GM19035 (cell line): ENCODE measurements at regions not wholly inside any gene's neighbourhood (a gene's known extent, or its start where the extent isn't known, plus 50 kb on each side); places are given as distances from the start of the nearest gene placed in this dataset.

Experiments
- ATAC-seq: cut with Tn5 transposase; IDR thresholded peaks from one replicate; pipeline ENCODE4 v1.9.1; 2021; ENCODE audit not compliant: unreplicated experiment

- no peak for ATAC-seq
Observed at GRCh38 chr11:15579287-15580001, 464.7 kb downstream of the INSC start.

GRCh38 chr11:15580056-15580774 lies 465.5 kb downstream of the INSC start:
- ATAC-seq, result no peak

- no peak for ATAC-seq
Observed at GRCh38 chr11:15580775-15581095, 466.0 kb downstream of the INSC start.

- ATAC-seq, result no peak
Observed at GRCh38 chr11:15584158-15584557, 469.4 kb downstream of the INSC start.

- no peak for ATAC-seq
Observed at GRCh38 chr11:15585602-15586331, 471.0 kb downstream of the INSC start.

- ATAC-seq, result no peak
Observed at GRCh38 chr11:15586741-15587473, 472.2 kb downstream of the INSC start.

- no peak for ATAC-seq
Observed at GRCh38 chr11:15589070-15589626, 474.4 kb downstream of the INSC start.

GRCh38 chr11:15590132-15590531 lies 475.4 kb downstream of the INSC start:
- no peak for ATAC-seq

GRCh38 chr11:15591112-15591537 lies 476.4 kb downstream of the INSC start:
- no peak for ATAC-seq

GRCh38 chr11:15594607-15595006 lies 479.9 kb downstream of the INSC start:
- ATAC-seq, result no peak

- no peak for ATAC-seq
Observed at GRCh38 chr11:15599376-15599775, 484.7 kb downstream of the INSC start.

- no peak for ATAC-seq
Observed at GRCh38 chr11:15602047-15602446, 487.3 kb downstream of the INSC start.

GRCh38 chr11:15602785-15603567 lies 488.3 kb downstream of the INSC start:
- ATAC-seq, result no peak

GRCh38 chr11:15605094-15605493 lies 490.4 kb downstream of the INSC start:
- no peak for ATAC-seq

GRCh38 chr11:15607361-15608036 lies 492.8 kb downstream of the INSC start:
- no peak for ATAC-seq

GRCh38 chr11:15609445-15609844 lies 494.7 kb downstream of the INSC start:
- ATAC-seq, result no peak

- no peak for ATAC-seq
Observed at GRCh38 chr11:15610881-15611280, 496.2 kb downstream of the INSC start.

GRCh38 chr11:15613251-15613650 lies 498.5 kb downstream of the INSC start:
- ATAC-seq, result no peak

GRCh38 chr11:15613789-15614188 lies 499.1 kb downstream of the INSC start:
- ATAC-seq, result no peak
